ENCODE measurements at regions not wholly inside any gene's neighbourhood (a gene's known extent, or its start where the extent isn't known, plus 50 kb on each side); places are given as distances from the start of the nearest gene placed in this dataset.

- WGBS: 52% methylated on average over 5 of the region's 5 CpGs
- Histone ChIP-seq H3K9me3 (no peaks in the 10 kb centered on the region), H3K36me3 (no peaks in the 10 kb centered on the region), H3K4me1 (replicated peaks) (no peaks in the 10 kb centered on the region), H3K27ac (no peak overlapping the region), H3K4me3 (no peak overlapping the region), H3K27me3 (replicated peaks; ENCODE audit: insufficient read depth) (no peaks in the 10 kb centered on the region)
- DNase-seq (ENCODE audit: low spot score): no peak
- intact Hi-C loops (cut with DNase I): no loop called here
- TF ChIP-seq POLR2A (IDR thresholded peaks at IDR 0.05): no peak
- no peak for TF ChIP-seq POLR2AphosphoS5 (IDR thresholded peaks at IDR 0.05)
- TF ChIP-seq CTCF (IDR thresholded peaks at IDR 0.05): no peak
These were observed 1447.3 kb upstream of the MIR17HG start for GRCh38 chr13:89900104-89900765.

GRCh38 chr13:89902223-89902622 is 1445.3 kb upstream of the MIR17HG start:
- TF ChIP-seq POLR2A (IDR thresholded peaks at IDR 0.05): no peak
- TF ChIP-seq POLR2AphosphoS5 (IDR thresholded peaks at IDR 0.05): no peak
- no peak for TF ChIP-seq CTCF (IDR thresholded peaks at IDR 0.05)
- Histone ChIP-seq H3K36me3 (no peaks in the 10 kb centered on the region), H3K9me3 (no peaks in the 10 kb centered on the region), H3K27me3 (replicated peaks; ENCODE audit: insufficient read depth) (no peaks in the 10 kb centered on the region), H3K4me1 (replicated peaks) (no peaks in the 10 kb centered on the region), H3K27ac (no peak overlapping the region), H3K4me3 (no peak overlapping the region)
- intact Hi-C loops (cut with DNase I): no loop called here
- no peak for DNase-seq (ENCODE audit: low spot score)

- no peak for DNase-seq (ENCODE audit: low spot score)
- WGBS: 87% methylated on average over 2 of the region's 2 CpGs
- Histone ChIP-seq H3K4me1 (replicated peaks) (no peaks in the 10 kb centered on the region), H3K27ac (no peak overlapping the region), H3K4me3 (no peak overlapping the region), H3K9me3 (no peaks in the 10 kb centered on the region), H3K36me3 (no peaks in the 10 kb centered on the region), H3K27me3 (replicated peaks; ENCODE audit: insufficient read depth) (no peaks in the 10 kb centered on the region)
- TF ChIP-seq POLR2AphosphoS5 (IDR thresholded peaks at IDR 0.05): no peak
- no peak for TF ChIP-seq CTCF (IDR thresholded peaks at IDR 0.05)
- no peak for TF ChIP-seq POLR2A (IDR thresholded peaks at IDR 0.05)
- intact Hi-C loops (cut with DNase I): no loop called here
These were observed 1444.4 kb upstream of the MIR17HG start for GRCh38 chr13:89903115-89903514.

GRCh38 chr13:89910166-89910565 is 1437.3 kb upstream of the MIR17HG start:
- no peaks in the 10 kb centered on the region for H3K27me3 ChIP-seq (replicated peaks; ENCODE audit: insufficient read depth)
- no peak overlapping the region for H3K4me3 ChIP-seq
- DNase-seq (ENCODE audit: low spot score): no peak
- intact Hi-C loops (cut with DNase I): no loop called here
- H3K27ac ChIP-seq: no peak overlapping the region
- no peaks in the 10 kb centered on the region for H3K4me1 ChIP-seq (replicated peaks)
- H3K36me3 ChIP-seq: no peaks in the 10 kb centered on the region
- no peaks in the 10 kb centered on the region for H3K9me3 ChIP-seq
- TF ChIP-seq CTCF (IDR thresholded peaks at IDR 0.05) (no peak), POLR2A (IDR thresholded peaks at IDR 0.05) (no peak), POLR2AphosphoS5 (IDR thresholded peaks at IDR 0.05) (no peak)
- 87% methylated on average over 12 of the region's 12 CpGs for WGBS

GRCh38 chr13:89916551-89916950 is 1430.9 kb upstream of the MIR17HG start:
- Histone ChIP-seq H3K4me3 (no peak overlapping the region), H3K27me3 (replicated peaks; ENCODE audit: insufficient read depth) (no peaks in the 10 kb centered on the region), H3K36me3 (no peaks in the 10 kb centered on the region), H3K27ac (no peak overlapping the region), H3K9me3 (no peaks in the 10 kb centered on the region), H3K4me1 (replicated peaks) (no peaks in the 10 kb centered on the region)
- no peak for DNase-seq (ENCODE audit: low spot score)
- TF ChIP-seq CTCF (IDR thresholded peaks at IDR 0.05) (no peak), POLR2A (IDR thresholded peaks at IDR 0.05) (no peak), POLR2AphosphoS5 (IDR thresholded peaks at IDR 0.05) (no peak)
- 86% methylated on average over 2 of the region's 2 CpGs for WGBS
- intact Hi-C loops (cut with DNase I): no loop called here

All from prostate gland (tissue), 2 donors.